ENCODE measurements at regions not wholly inside any gene's neighbourhood (a gene's known extent, or its start where the extent isn't known, plus 50 kb on each side); places are given as distances from the start of the nearest gene placed in this dataset.
"Not testable (repeated sequence)": the region's sequence is repeated elsewhere in the genome, so short reads cannot be mapped to it uniquely, and the experiment has no call there.

DNA sequence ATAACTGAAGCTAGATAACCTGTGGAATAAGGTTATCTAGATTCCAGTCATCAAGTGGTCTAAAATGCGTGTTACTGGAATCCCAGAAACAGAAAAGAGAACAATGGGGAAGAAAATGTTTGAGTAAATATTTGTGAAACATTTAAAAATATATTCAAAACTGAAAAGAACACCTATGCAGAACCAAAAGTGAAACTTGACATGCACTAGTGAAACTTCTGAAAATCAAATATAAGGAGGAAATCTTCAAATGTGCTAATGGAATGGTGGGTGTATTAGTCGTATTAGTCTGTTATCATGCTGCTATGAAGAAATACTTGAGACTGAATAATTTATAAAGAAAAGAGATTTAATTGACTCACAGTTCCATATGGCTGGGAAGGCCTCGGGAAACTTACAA, 512.4 kb upstream of the KLHL4 start:
- ChIA-PET CTCF (no interaction called here), POLR2A (no interaction called here)
- DNase-seq (ENCODE audit: extremely low spot score), result no peak
- TF ChIP-seq FOXA1 (IDR thresholded peaks at IDR 0.05) (no peak), SP1 (IDR thresholded peaks at IDR 0.05) (no peak), TARDBP (IDR thresholded peaks at IDR 0.05) (no peak), CTBP1 (IDR thresholded peaks at IDR 0.05; ENCODE audit: borderline replicate concordance) (no peak), ZNF384 (IDR thresholded peaks at IDR 0.05) (no peak), FOXM1 (IDR thresholded peaks at IDR 0.05; ENCODE audit: borderline replicate concordance) (no peak), ELF4 (IDR thresholded peaks at IDR 0.05) (no peak), NFRKB (IDR thresholded peaks at IDR 0.05) (no peak), SUZ12 (IDR thresholded peaks at IDR 0.05) (no peak), HDGF (IDR thresholded peaks at IDR 0.05; ENCODE audit: borderline replicate concordance) (no peak)
- TF ChIP-seq, protein P1, sequence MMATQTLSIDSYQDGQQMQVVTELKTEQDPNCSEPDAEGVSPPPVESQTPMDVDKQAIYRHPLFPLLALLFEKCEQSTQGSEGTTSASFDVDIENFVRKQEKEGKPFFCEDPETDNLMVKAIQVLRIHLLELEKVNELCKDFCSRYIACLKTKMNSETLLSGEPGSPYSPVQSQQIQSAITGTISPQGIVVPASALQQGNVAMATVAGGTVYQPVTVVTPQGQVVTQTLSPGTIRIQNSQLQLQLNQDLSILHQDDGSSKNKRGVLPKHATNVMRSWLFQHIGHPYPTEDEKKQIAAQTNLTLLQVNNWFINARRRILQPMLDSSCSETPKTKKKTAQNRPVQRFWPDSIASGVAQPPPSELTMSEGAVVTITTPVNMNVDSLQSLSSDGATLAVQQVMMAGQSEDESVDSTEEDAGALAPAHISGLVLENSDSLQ (IDR thresholded peaks at IDR 0.05), result no peak

DNA sequence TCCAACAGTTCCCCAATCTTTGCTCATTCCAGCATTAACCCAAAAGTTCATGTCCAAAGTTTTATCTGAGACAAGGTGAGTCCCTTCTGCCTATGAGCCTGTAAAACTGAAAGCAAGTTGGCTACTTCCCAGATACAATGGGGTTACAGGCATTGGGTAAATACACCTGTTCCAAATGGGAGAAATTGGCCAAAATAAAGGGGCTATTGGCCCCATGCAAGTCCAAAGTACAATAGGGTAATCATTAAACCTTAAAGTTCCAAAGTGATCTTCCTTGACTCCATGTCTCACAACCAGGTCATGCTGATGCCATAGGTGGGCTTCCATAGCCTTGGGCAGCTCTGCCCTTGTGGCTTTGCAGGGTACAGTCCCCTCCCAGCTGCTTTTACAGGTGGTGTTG, 511.7 kb upstream of the KLHL4 start:
- DNase-seq (ENCODE audit: extremely low spot score), result no peak
- ChIA-PET CTCF (no interaction called here), POLR2A (no interaction called here)
- TF ChIP-seq, protein P1 (IDR thresholded peaks at IDR 0.05), result no peak
- TF ChIP-seq LEF1 (IDR thresholded peaks at IDR 0.05; ENCODE audit: borderline replicate concordance) (no peak), FOXK2 (IDR thresholded peaks at IDR 0.05) (no peak), SP1 (IDR thresholded peaks at IDR 0.05) (no peak), SUZ12 (IDR thresholded peaks at IDR 0.05) (no peak)

DNA sequence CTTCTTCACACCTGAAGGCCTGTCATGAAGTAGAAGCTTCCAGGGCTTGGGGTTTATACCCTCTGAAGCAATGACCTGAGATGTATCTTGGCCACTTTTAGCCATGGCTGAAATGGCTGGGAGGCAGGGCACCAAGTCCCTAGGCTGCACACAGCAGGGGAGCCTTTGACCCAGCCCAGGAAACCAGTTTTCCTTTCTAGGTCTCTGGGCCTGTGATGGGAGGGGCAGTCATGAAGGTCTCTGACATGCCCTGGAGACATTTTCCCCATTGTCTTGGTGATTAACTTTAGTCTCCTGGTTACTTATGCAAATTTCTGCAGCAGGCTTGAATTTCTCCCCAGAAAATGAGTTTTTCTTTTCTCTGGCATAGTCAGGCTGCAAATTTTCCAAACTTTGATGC, 511.0 kb upstream of the KLHL4 start:
- ChIA-PET POLR2A (no interaction called here), CTCF (no interaction called here)
- no peak for DNase-seq (ENCODE audit: extremely low spot score)
- TF ChIP-seq FOXK2 (IDR thresholded peaks at IDR 0.05), result no peak
- no peak for TF ChIP-seq L3MBTL2 (conservative IDR thresholded peaks at IDR 0.05)
- TF ChIP-seq TARDBP (IDR thresholded peaks at IDR 0.05), result no peak
- TF ChIP-seq LEF1 (IDR thresholded peaks at IDR 0.05; ENCODE audit: borderline replicate concordance), result no peak
- TF ChIP-seq FOXM1 (IDR thresholded peaks at IDR 0.05; ENCODE audit: borderline replicate concordance), result no peak
- TF ChIP-seq, protein P1 (IDR thresholded peaks at IDR 0.05), result no peak
- no peak for TF ChIP-seq ELF4 (IDR thresholded peaks at IDR 0.05)
- no peak for TF ChIP-seq HDGF (IDR thresholded peaks at IDR 0.05; ENCODE audit: borderline replicate concordance)
- no peak for TF ChIP-seq SP1 (IDR thresholded peaks at IDR 0.05)
- TF ChIP-seq CTBP1 (IDR thresholded peaks at IDR 0.05; ENCODE audit: borderline replicate concordance), result no peak
- TF ChIP-seq ARNT (IDR thresholded peaks at IDR 0.05), result no peak
- TF ChIP-seq BHLHE40 (IDR thresholded peaks at IDR 0.05; ENCODE audit: borderline replicate concordance), result no peak
- no peak for TF ChIP-seq ZNF384 (IDR thresholded peaks at IDR 0.05)
- TF ChIP-seq NFRKB (IDR thresholded peaks at IDR 0.05), result no peak
- no peak for TF ChIP-seq SUZ12 (IDR thresholded peaks at IDR 0.05)
- TF ChIP-seq FOXA1 (IDR thresholded peaks at IDR 0.05), result no peak

DNA sequence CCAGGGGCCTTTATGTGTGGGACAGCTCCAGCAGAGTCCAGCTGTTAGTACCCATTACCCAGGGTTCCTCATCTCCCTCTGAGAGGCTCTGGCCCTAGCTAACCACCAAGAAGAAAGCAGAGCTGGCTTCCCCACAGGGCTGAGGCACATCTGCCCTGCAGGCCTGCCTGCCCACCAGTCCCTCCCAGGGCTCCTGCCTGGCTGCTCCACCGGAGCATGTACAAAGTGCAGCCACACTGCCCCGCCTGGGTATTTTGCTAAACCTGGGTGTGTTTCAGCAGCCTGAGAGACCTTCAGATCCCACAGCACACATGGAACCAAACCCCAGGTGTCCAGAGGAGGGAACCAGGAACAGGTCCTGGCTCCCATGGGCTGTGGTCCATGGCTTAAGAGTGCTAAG, 500.4 kb upstream of the KLHL4 start:
- no peak for DNase-seq (ENCODE audit: extremely low spot score)
- ChIA-PET CTCF (no interaction called here), POLR2A (no interaction called here)
- TF ChIP-seq L3MBTL2 (conservative IDR thresholded peaks at IDR 0.05) (no peak), SP1 (IDR thresholded peaks at IDR 0.05) (no peak), BHLHE40 (IDR thresholded peaks at IDR 0.05; ENCODE audit: borderline replicate concordance) (no peak), NFRKB (IDR thresholded peaks at IDR 0.05) (no peak), ARNT (IDR thresholded peaks at IDR 0.05) (no peak), ELF4 (IDR thresholded peaks at IDR 0.05) (no peak), ZNF384 (IDR thresholded peaks at IDR 0.05) (no peak), CTBP1 (IDR thresholded peaks at IDR 0.05; ENCODE audit: borderline replicate concordance) (no peak), SUZ12 (IDR thresholded peaks at IDR 0.05) (no peak), HDGF (IDR thresholded peaks at IDR 0.05; ENCODE audit: borderline replicate concordance) (no peak), FOXA1 (IDR thresholded peaks at IDR 0.05) (no peak), FOXM1 (IDR thresholded peaks at IDR 0.05; ENCODE audit: borderline replicate concordance) (no peak), FOXK2 (IDR thresholded peaks at IDR 0.05) (no peak), LEF1 (IDR thresholded peaks at IDR 0.05; ENCODE audit: borderline replicate concordance) (no peak), TARDBP (IDR thresholded peaks at IDR 0.05) (no peak)
- TF ChIP-seq, protein P1 (IDR thresholded peaks at IDR 0.05), result no peak

DNA sequence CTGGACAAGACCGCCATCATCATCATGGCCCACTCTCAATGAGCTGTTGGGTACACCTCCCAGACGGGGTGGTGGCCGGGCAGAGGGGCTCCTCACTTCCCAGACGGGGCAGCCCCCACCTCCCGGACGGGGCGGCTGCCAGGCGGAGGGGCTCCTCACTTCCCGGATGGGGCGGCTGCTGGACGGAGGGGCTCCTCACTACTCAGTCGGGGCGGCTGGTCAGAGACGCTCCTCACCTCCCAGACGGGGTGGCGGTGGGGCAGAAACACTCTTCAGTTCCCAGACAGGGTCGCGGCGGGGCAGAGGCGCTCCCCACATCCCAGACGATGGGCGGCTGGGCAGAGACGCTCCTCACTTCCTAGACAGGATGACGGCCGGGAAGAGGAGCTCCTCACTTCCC, 484.5 kb upstream of the KLHL4 start:
- CTCF ChIA-PET; POLR2A ChIA-PET; DNase-seq (ENCODE audit: extremely low spot score): not testable (repeated sequence)

DNA sequence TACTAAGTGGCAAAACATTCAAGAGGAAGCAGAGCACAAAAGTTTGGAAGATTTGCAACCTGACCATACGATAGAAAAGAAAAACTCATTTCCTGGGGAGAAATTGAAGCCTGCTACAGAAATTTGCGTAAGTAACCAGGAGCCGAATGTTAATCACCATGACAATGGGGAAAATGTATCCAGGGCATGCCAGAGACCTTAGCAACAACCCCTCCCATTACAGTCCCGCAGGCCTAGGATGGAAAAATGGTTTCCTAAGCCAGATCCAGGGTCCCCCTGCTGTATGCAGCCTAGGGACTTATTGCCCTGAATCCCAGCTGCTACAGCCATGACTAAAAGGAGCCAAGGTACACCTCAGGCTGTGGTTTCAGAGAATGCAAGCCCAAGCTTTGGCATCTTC, 472.2 kb upstream of the KLHL4 start:
- ChIA-PET POLR2A (no interaction called here), CTCF (no interaction called here)
- TF ChIP-seq ARNT (IDR thresholded peaks at IDR 0.05) (no peak), LEF1 (IDR thresholded peaks at IDR 0.05; ENCODE audit: borderline replicate concordance) (no peak), TARDBP (IDR thresholded peaks at IDR 0.05) (no peak), NFRKB (IDR thresholded peaks at IDR 0.05) (no peak), HDGF (IDR thresholded peaks at IDR 0.05; ENCODE audit: borderline replicate concordance) (no peak), SP1 (IDR thresholded peaks at IDR 0.05) (no peak), BHLHE40 (IDR thresholded peaks at IDR 0.05; ENCODE audit: borderline replicate concordance) (no peak), FOXM1 (IDR thresholded peaks at IDR 0.05; ENCODE audit: borderline replicate concordance) (no peak), FOXK2 (IDR thresholded peaks at IDR 0.05) (no peak)
- TF ChIP-seq, protein P1 (IDR thresholded peaks at IDR 0.05), result no peak
- DNase-seq (ENCODE audit: extremely low spot score), result no peak
